NCI-H187 treated with DMSO at 0.1 percent for 48 hours (cell line): ENCODE measurements at regions not wholly inside any gene's neighbourhood (a gene's known extent, or its start where the extent isn't known, plus 50 kb on each side); places are given as distances from the start of the nearest gene placed in this dataset.
"Not testable (repeated sequence)": the region's sequence is repeated elsewhere in the genome, so short reads cannot be mapped to it uniquely, and the experiment has no call there.

Experiments used
- DNase-seq: peaks from one replicate; lab custom pipeline; 2025; lab: John Stamatoyannopoulos, UW

DNA sequence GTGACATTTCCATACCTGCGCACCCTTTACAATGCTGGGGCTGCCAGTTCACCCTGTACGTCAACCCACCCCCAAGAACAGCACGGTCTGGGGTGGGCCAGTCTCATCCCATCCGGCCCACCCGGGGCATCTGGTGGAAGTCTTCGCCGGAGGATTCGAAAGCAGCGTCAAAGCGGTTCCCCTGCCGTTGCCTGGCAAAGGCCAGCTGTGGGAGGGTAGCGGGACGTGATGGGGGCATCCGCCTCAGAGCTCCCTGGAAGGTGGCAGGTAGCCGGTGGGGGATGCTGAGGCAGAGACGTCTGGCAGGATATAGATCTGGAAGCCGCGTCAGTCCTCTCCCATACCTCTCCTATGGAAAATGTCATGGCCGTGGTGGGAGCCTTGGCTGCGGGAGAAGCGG, 749.1 kb upstream of the DEFB115 start:
- DNase-seq, result not testable (repeated sequence)

DNA sequence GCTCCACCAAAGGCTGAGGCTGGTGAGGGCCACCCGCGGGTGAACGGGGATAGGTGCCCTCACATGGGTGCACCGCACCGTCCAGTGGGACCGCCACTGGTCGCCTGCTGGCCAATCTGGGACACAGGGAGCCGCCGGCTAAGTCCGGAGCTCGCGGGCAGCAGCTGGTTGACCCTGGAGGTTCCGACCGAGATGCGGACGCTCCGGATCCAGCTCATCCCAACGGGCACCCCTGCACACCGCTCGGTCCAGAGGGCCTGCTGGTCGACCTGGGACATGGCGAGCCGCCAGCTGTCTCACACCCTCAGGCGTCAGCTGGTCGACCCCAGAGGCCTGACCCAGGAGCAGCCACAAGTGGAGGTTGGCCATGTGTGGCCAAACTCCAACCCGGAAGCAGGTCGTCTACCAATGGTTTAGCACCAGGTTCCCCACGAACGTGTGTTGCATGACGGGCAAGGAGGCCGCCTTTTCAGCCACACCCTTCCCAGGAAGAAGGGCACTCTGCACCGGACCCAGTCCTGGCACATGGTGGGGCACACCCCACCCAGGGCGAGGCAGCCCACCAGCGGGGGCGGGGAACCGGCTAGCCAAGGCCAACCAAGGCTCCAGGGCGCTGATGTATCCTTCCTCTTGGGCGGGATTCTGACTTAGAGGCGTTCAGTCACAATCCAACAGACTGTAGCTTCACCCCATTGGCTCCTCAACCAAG, 746.0 kb upstream of the DEFB115 start:
- DNase-seq, result no peak

DNA sequence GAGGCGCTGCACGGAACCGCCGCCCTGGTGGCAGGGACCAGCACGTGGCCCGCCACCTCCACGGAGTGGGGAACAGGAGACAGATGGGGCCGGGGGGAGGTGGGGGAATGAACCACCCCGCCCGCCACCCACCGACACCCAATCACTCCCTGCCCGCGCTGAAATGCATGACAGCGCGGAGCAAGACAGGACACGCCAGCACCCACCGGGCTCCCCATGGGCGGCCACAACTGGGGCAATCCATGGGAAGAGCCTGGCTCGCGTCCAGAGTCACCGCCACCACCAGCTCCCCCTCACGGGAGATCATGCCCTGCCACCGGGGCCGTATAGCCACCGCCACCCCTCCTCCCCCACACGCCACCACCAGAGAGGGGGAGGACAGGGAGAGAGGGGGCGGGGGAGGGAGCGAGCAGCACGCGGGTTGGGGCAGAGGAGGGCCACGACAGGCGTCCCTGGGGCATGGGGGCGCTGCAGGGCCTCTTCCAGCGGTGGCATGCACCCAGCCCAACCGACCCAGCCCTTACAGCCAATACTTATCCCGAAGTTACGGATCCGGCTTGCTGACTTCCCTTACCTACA, 744.3 kb upstream of the DEFB115 start:
- no peak for DNase-seq

DNA sequence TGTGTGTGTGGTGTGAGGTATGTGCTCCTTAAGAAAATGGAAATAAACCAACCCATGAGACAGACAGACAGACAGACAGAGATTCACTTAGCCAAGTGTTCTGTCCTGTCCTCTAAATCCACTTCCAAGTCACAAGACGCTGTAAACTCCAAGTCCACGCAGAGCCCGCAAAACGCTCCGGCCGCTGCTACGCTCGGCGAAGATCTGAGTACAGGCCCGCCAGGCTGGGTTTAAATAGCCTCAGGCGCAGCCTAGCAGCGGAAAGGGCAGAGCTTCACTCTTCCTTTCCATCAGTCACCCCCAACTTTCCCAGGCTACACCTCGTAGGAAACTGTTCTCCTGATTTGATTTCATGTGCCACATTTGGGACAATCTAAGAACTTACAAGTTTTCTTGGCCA, 741.5 kb upstream of the DEFB115 start:
- not testable (repeated sequence) for DNase-seq

DNA sequence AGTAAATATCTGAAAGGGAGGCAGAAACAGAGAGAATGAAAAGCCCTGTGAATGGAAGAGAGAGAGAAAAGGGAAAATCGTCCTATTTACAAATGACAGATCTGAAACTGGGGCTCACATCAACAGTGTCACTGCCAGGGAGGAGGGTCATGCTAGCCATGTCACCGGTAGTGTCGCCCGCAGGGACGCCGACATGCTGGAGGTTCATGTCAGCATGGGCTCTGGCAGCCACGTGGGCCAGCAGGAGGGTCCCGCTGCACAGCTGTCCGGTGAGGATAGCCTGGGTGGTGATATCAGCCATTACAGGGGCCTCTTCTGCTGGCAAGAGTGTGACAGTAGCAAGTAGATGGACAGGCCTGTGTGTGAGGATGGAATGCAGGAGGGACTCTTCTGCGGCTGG, 738.6 kb upstream of the DEFB115 start:
- DNase-seq, result not testable (repeated sequence)

DNA sequence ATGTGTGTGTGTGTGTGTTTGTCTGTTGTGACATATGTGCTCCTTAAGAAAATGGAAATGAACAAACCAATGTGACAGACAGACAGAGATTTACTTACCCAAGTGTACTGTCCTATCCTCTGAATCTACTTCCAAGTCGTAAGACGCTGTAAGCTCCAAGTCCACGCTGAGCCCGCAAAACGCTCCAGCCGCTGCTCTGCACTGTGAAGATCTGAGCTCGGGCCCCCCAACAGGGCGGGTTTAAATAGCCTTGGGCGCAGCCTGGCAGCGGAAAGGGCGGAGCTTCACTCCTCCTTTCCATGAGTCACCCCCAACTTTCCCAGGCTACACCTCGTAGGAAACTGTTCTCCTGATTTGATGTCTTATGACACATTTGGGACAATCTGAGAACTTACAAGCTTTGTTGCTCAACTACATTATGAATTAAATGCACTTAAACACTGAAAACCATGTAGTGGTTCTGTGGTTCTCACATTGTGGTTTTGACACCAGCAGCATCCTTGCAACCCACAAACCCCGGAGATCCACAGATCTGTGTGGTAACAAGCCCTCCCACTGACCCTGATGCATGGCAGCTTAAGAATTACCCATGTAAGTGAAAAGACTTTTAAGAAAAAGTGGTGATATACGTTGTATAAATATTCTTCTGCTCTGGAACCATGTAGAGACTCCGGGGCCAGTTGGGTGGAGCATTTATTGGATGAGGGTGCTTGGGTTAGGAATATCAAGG, 735.6 kb upstream of the DEFB115 start:
- not testable (repeated sequence) for DNase-seq

DNA sequence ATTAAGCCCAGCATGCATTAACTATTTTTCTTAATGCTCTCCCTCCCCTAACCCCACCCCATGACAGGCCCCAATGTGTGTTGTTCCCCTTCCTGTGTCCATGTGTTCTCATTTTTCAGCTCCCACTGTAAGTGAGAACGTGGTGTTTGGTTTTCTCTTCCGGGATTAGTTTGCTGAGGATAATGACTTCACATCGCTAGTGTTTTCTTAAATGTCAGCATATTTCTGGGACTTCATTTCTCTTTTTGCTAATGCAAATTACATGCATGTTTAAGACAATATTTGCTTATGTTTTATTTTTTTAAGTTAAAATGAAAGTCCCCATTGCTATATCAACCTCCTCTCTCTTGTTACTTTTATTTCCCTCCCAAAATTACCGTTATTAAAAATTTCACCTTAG, 733.3 kb upstream of the DEFB115 start:
- not testable (repeated sequence) for DNase-seq

DNA sequence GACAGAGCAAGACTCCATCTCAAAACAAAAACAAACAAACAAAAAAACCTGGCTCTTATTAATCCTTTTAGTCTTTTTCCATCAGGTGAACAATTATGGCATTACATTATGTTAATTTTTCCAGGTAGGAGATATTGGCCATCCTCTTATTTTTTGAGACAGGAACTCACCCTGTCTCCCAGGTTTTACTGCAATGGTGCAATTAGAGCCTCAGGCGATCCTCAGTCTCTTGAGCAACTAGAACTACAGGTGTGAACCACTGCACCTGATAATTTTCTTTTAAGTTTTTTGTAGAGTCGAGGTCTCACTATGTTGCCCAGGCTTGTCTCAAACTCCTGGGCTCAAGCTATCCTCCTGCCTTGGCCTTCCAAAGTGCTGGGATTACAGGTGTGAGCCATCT, 732.7 kb upstream of the DEFB115 start:
- not testable (repeated sequence) for DNase-seq

DNA sequence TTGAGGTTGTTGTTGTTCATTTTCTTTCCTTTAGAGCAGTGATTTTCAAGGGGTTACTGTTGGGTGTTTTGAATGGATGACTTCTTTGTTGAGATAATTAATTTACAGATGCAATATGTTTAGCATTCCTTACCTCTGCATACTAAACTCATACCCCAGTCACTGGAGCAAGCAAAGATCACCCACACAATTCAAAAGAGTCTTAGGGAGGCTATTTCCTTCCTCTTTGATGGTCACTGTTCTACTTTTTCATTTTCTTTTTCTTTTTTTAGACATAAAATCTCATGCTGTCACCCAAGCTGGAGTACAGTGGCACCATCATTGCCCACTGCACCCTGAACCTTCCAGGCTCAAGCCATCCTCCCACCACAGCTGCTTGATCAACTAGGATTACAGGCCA, 723.8 kb upstream of the DEFB115 start:
- not testable (repeated sequence) for DNase-seq

DNA sequence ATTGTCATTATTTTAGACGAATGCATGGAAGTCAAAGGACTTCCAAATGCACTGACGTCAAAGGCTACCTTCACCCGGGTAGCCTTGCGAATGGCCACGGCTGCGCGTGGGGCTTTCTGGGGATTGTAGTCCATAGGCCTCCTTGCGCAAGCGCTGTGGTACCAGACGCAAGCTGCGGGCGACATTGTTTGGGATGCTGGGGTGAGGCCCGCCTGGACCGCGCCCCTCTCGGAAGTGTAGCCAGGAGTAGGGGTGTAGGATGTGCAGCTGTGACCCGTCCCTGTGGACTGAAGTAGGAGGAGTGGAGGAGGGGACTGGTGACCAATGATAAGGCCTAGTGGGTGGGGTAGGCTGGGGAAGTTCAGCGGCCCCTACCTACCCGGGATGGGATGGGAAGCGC, 720.0 kb upstream of the DEFB115 start:
- not testable (repeated sequence) for DNase-seq

DNA sequence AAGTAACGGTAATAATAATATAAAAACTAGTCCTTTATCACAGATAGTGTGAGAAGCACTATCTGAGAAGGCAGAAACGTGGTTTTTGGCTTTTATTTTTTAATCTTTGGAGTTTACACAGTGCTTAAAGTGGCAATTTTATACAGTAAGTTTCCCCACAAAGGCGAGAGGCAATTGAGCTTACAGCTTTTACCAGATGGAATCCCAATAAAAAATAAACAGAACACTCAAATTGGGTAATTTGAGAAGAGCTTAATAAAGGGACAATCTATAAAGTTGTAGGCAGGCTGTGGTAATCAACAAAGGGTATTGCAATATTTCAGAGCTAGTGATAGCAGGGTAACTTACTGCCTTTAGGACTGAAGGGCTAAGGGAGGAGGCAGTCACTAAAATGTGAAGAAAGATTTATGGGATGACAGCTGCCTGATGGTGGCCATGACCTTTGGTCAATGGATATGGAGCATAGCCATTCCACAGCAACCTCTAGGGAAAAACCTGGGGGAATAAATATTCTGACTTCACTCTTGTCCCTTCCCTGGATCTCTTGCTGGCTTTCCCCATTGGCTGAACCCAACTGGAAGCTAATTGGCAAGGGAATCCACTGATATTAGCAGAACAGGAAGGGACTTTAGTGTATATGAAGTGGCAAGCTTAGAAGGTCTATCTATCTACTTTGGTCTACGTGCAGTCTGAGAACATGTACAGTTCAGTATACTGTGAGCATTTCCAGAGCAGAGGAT, 717.0 kb upstream of the DEFB115 start:
- not testable (repeated sequence) for DNase-seq

DNA sequence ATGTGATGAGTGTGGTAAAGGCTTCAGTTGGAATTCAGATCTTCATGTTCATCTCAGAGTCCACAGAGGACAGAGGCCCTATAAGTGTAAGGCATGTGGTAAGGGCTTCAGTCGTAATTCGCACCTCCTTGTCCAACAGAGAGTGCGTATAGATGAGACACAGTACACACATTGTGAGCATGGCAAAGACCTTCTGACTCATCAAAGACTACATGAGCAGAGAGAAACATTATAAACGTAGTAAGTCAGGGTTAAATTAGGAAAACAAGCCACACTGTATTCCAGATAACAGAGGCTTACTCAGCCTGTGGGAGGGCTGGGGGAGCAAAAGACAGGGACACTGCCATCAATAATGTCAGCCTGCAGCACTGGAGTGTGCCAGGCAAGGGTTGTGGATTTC, 706.2 kb upstream of the DEFB115 start:
- not testable (repeated sequence) for DNase-seq

DNA sequence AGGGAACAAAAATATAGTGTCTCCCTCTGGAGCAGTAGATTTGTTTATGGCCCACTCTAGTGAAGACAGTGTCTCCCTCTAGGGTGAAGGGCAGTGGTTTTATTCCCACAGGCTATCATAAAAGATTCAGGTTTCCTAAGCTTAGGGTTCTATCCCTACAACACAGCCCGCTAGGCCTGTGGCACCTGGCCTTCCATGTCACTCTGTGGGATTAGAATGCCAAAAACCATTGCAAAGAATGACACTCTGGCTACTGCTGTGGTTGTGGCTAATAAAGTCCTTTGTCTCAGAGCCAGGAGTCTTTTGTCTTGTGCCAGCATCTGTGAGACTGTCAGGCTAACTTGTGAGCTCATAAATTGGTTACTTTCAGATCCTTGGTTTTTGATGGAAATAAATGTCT, 700.7 kb upstream of the DEFB115 start:
- DNase-seq, result not testable (repeated sequence)

DNA sequence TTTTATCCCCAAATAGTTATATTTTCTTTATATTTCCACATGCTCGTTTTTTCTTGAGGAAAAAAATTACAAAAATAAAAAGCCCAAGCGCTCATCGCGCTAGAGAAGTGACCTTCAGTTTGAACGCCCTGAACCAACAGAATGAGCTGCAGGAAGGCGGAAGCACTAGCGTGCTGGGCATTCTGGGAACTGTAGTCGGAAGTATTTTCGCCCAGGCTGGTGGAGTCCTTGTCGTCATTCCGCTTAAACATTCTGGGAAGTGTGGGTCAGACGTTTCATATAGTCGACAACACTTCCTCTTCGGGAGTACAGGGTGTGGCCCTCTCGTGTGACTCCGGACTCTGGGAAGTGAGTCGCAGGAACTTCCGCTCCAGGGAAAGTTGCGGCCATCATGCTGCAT, 692.4 kb upstream of the DEFB115 start:
- DNase-seq, result not testable (repeated sequence)

DNA sequence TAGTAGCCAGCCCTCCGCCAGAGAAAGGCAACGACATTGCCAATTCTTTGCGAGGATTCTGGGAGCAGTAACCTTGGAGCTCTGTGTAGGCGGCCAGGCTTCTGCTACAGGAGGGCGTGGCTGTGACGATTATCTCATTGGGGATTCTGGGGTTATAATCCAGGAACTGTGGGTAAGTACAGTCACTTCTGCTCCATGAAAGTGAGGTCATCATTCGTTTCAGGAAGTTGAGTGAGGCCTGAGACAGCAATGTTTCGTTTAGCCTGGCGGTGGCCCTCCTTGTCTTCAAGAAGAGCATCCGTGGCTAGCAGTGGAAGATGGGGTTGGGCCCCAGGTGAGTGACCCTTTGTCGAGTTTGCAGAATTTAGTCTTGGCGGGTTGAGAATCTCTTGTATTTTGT, 687.6 kb upstream of the DEFB115 start:
- DNase-seq, result not testable (repeated sequence)

DNA sequence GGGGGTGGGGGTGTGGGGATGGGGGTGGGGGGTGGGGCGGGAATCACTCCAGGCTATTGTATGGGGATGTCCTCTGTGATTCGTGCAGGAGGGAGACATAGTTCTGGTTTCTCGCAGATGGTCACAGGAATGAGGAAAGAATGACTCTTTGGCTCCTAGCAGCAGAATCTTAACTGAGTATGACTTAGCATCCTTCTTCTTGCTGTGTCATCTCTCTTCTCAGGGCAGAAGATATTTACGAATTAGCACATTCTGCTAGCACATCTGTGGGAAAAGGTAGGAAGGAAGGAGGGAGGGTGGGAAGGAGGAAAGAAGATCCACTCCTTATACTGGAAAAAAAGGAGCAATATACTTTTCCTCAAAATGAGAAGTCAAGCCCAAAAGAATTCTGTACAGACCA, 686.8 kb upstream of the DEFB115 start:
- DNase-seq, result not testable (repeated sequence)

DNA sequence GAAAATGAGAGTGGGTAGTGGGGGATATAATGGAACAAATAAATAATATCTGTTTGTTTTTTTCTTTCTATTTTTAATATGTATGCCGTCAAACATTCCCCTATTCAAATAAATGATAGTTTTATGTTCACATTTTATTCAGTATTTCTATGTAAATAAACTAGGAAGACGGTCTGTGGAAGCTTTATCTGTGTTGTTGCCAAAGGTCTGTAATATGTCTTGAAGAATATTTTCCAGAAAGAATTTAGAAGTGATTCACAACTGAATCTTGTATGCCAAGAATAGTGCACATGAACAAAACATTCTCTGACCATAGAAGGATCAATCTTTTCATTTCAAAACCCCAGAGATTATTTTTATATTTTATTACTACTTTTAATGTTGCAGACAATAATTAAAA, 683.1 kb upstream of the DEFB115 start:
- DNase-seq, result not testable (repeated sequence)

DNA sequence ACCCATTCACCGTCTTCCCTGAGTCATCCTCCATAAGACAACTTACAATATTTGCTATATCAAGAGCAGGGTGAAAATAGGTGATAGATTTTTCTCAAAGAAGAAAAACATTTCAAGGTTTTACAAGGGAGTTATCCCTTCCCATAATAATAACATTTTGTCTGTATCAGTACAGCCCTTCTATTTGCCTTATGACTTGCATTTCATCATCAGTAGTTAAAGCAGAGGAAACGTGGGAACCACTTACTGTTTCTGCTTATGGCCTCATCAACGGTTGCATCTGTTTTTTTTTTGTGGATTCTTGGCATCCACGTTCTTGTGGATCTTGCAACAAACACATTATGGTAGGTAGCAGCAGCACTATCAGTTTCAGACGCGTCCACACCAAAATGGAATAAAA, 678.4 kb upstream of the DEFB115 start:
- not testable (repeated sequence) for DNase-seq

DNA sequence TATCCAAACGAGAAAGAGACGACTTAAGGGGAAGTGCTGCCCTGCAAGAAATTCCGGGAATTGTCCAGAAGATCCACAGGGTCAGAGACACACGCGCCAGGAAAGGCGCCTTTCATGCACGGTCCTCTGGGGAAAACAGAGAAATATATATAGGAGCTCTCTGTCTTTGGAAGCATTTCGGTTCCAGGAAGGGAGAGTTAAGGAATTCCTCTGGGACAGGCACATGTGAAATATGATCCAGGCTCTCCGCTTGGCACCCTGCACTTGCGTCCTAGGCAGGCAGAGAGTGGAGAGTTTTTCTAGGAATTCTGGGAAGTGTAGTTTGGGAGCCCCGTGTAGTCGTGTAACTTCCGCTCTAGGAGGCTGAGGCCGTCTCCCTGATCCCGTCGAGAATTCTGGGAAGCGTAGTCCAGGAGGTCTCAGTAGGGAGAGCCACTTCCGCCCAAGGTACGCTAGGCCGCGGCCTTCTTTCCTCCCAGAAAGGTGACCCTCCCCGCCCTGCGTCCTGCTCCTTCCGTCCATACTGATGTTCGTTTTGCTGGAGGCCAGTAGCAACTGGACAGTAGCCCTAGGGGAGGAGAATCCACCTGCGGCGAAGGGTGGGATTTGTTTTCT, 677.5 kb upstream of the DEFB115 start:
- peak; percentile 15 for DNase-seq

DNA sequence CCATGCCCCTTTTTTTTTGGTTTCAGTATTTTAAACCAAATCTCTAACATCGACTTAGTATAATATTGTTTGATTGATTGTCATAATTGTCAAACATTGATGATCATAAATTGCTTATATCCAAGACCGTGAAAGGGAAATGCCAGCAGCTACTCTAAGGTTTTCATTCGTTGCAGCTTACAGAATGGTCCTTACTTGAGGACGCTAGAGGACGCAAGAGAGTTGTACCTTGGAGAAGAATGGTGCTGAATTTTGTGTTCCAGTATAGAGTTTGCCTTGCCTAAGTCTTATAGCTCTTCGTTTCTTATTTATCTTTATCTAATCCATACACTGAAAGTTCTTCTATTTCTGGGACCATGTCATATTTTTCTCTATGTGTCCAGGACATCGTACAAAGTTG, 675.6 kb upstream of the DEFB115 start:
- DNase-seq, result not testable (repeated sequence)

DNA sequence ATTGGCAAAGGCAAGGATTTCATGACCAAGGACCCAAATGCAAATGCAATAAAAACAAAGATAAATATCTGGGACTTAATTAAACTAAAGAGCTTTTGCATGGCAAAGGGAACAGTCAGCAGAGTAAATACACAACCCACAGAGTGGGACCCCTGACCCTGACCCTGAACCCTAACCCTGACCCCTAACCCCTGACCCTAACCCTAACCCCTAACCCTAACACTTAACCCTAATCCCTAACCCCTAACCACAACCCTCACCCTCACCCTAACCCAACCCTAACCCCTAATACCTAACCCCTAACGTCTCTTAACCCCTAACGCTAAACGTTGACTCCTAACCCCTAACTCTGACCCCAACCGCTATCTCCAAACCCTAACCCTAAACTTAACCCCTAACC, 673.1 kb upstream of the DEFB115 start:
- DNase-seq, result not testable (repeated sequence)

DNA sequence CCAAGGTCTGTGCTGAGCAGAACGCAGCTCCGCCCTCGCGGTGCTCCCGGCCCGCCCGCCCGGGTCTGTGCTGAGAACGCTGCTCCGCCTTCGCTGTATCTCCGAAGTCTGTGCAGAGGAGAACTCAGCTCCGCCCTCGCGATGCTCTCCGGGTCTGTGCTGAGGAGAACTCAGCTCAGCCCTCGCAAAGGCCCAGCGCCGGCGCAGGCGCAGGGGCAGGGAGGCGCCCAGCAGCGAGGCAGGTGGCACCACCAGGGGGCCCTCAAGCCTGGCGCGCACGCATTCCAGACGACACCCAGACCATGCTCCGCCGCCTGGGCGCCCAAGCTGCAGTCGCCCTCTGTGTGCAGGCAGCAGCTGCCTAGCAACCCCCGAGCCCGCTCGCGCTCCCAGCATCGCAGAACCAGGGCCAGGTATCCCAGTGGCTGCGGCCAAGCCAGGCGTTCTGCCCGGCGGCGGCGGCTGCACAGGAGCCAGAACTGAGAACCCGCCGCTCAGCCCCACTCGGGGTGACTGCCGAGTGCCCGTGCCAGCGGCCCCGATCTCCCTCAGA, 672.1 kb upstream of the DEFB115 start:
- not testable (repeated sequence) for DNase-seq
